Upper lobe of left lung (tissue), 6 donors: ENCODE measurements at regions not wholly inside any gene's neighbourhood (a gene's known extent, or its start where the extent isn't known, plus 50 kb on each side); places are given as distances from the start of the nearest gene placed in this dataset.
"Not testable (repeated sequence)": the region's sequence is repeated elsewhere in the genome, so short reads cannot be mapped to it uniquely, and the experiment has no call there.

Experiments used
- ATAC-seq, 2 donors: fragments of 200-7000 bp; cut with Tn5 transposase; one replicate each; pipeline ENCODE4 v1.9.1; 2022; ENCODE audit warnings: mild to moderate bottlenecking in 2 of 2, moderate library complexity in 2 of 2; ENCODE audit not compliant: low FRiP score in 2 of 2
- DNase-seq, 2 donors: peaks; one replicate each; pipeline ENCODE4 v3.0.0-alpha.2; 2019 to 2020
- H3K27ac ChIP-seq, 4 donors: fragments of 200-600 bp; sonication (generic); one replicate each; pipeline ENCODE4 v1.5.1; 2016 to 2019
- H3K27me3 ChIP-seq, 4 donors: fragments of 200-600 bp; sonication (generic); one replicate each; pipeline ENCODE4 v1.5.1; 2017 to 2019
- H3K36me3 ChIP-seq, 4 donors: fragments of 200-600 bp; sonication (generic); one replicate each; pipeline ENCODE4 v1.5.1; 2016 to 2019
- H3K4me1 ChIP-seq, 4 donors: fragments of 200-600 bp; sonication (generic); one replicate each; pipeline ENCODE4 v1.5.1; 2018 to 2019
- H3K4me3 ChIP-seq, 4 donors: fragments of 200-600 bp; sonication (generic); one replicate each; pipeline ENCODE4 v1.5.1; 2017 to 2019; ENCODE audit warnings: mild to moderate bottlenecking in 2 of 4, moderate library complexity in 1 of 4
- H3K9me3 ChIP-seq, 4 donors: fragments of 200-600 bp; sonication (generic); one replicate each; pipeline ENCODE4 v1.5.1; 2018 to 2019
- CTCF ChIP-seq, 6 experiments: fragments of 450-650 bp in 4 of 6; fragments of 200-600 bp in 2 of 6; sonication (generic) in 2 of 6; IDR thresholded peaks; one replicate each; pipeline ENCODE4 v1.5.1; 2016 to 2019; ENCODE audit warnings: antibody characterized with exemption in 6 of 6
- EP300 ChIP-seq, 4 donors: sonication (generic); formaldehyde crosslinking; IDR thresholded peaks; one replicate each; pipeline ENCODE4 v1.5.1; 2017; ENCODE audit warnings: antibody characterized with exemption in 4 of 4, control low read depth in 2 of 4
- POLR2A ChIP-seq, 4 donors: fragments of 450-650 bp; IDR thresholded peaks; one replicate each; pipeline ENCODE4 v1.5.1; 2016 to 2017; ENCODE audit warnings: antibody characterized with exemption in 4 of 4, mild to moderate bottlenecking in 2 of 4
- POLR2AphosphoS5 ChIP-seq, 2 donors: sonication (generic); formaldehyde crosslinking; IDR thresholded peaks; one replicate each; pipeline ENCODE4 v1.5.1; 2017; ENCODE audit warnings: antibody characterized with exemption in 2 of 2
- WGBS, 2 donors: methylation state at CpG; one replicate each; pipeline ENCODE4 v1.1.5; 2017 to 2018; 5-methylcytosine and 5-hydroxymethylcytosine counted together
- donor health status: DM: no; HTN: no; CAD: no; lungs with moderate emphysema.
- donor health status: DM: no; HTN: yes; CAD: no; lungs with severe emphysema.

DNA sequence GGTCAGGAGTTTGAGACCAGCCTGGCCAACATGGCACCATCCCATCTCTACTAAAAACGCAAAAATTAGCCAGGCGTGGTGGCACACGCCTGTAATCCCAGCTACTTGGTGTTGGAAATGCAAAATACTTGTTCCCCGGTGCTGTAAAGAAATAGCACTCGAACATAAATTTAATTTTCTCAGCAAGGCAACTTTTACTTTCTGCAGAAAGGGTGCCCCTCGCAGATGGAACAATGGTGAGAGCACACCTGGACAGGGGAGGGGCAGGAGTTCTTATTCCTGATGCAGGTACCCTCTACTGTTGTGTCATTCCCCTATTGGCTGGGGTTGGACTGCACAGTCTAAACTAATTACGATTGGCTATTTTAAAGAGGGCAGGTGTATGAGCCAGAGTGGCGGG, 139.7 kb downstream of the FHIP1A start:
- Histone ChIP-seq H3K27ac (no peak overlapping the region), H3K4me1 (no peaks in the 10 kb centered on the region), H3K36me3 (no peaks in the 10 kb centered on the region), H3K9me3 (peaks cover 0 to 22% (median 10%) of the 10 kb centered on the region in 4 donors), H3K4me3 (no peak overlapping the region), H3K27me3 (no peaks in the 10 kb centered on the region)
- TF ChIP-seq EP300 (IDR thresholded peaks at IDR 0.05) = no peak
- TF ChIP-seq POLR2AphosphoS5 (IDR thresholded peaks at IDR 0.05) = no peak
- no peak for TF ChIP-seq CTCF (IDR thresholded peaks at IDR 0.05)
- TF ChIP-seq POLR2A (IDR thresholded peaks at IDR 0.05) = no peak
- DNase-seq (no peak), ATAC-seq (no peak)
- 83 to 91% methylated on average over 8 of the region's 8 CpGs for WGBS, 2 donors

GRCh38 chr4:151549378-151549777, 140.4 kb downstream of the FHIP1A start:
- ATAC-seq, H3K4me1 ChIP-seq, H3K4me3 ChIP-seq, H3K27me3 ChIP-seq, H3K27ac ChIP-seq, H3K36me3 ChIP-seq, DNase-seq: not testable (repeated sequence)
- WGBS, 2 donors = 95 to 100% methylated on average over 2 of the region's 2 CpGs
- H3K9me3 ChIP-seq = peaks cover 0 to 22% (median 10%) of the 10 kb centered on the region in 4 donors

GRCh38 chr4:151553874-151554273, 144.9 kb downstream of the FHIP1A start:
- peaks cover 0 to 11% (median 2%) of the 10 kb centered on the region in 4 donors for H3K9me3 ChIP-seq
- WGBS, 2 donors = 51 to 54% methylated on average over 2 of the region's 2 CpGs
- H3K27ac ChIP-seq = no peak overlapping the region
- H3K36me3 ChIP-seq = no peaks in the 10 kb centered on the region
- H3K4me1 ChIP-seq = no peaks in the 10 kb centered on the region
- no peak for DNase-seq
- no peaks in the 10 kb centered on the region for H3K27me3 ChIP-seq
- TF ChIP-seq CTCF (IDR thresholded peaks at IDR 0.05) = no peak
- no peak for TF ChIP-seq POLR2AphosphoS5 (IDR thresholded peaks at IDR 0.05)
- TF ChIP-seq EP300 (IDR thresholded peaks at IDR 0.05) = no peak
- TF ChIP-seq POLR2A (IDR thresholded peaks at IDR 0.05) = no peak
- no peak overlapping the region for H3K4me3 ChIP-seq
- ATAC-seq = no peak

DNA sequence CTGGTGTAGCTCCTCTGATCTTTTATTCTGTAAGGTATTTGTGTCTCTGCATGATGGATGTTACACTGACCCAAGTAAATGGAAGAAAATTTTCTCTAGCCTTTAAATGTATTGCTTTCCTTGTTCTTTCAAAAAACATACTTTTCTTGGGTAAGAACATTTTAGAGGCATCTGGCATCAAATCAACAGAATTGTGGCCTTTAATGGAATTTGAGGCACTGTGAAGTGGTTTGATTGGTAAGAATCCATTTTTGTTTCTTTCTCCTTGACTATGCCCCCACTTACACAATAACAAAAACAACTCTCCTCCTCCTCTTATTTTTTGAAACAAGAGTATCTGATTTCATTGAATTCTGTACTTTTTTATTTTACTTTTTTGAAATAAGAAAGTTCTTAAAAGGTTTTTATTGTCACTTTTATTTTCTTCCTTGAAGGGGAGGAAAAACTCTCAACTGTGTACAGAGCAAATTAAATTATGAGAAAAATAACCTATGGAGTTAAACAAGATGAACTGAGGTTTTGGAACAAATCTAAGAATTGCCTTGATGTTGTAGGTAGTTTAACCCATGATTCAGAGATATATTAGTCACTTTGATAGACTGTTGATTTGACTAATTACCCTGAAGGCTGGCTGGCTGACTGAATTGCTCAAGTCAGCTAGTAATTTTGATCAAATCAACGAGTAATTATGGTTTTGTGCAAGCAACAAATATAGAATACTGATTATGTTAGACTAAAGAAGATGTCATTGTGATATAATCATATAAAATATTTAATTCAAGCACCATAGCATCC, 146.4 kb downstream of the FHIP1A start:
- Histone ChIP-seq H3K27me3 (no peaks in the 10 kb centered on the region), H3K9me3 (peaks cover 0 to 3% (median 0%) of the 10 kb centered on the region in 4 donors), H3K27ac (no peak overlapping the region), H3K36me3 (no peaks in the 10 kb centered on the region), H3K4me1 (no peaks in the 10 kb centered on the region), H3K4me3 (no peak overlapping the region)
- 48 to 49% methylated on average over 1 of the region's 1 CpG for WGBS, 2 donors
- ATAC-seq (no peak), DNase-seq (no peak)
- no peak for TF ChIP-seq CTCF (IDR thresholded peaks at IDR 0.05)
- no peak for TF ChIP-seq POLR2A (IDR thresholded peaks at IDR 0.05)
- no peak for TF ChIP-seq EP300 (IDR thresholded peaks at IDR 0.05)
- no peak for TF ChIP-seq POLR2AphosphoS5 (IDR thresholded peaks at IDR 0.05)

GRCh38 chr4:151558496-151559113, 149.6 kb downstream of the FHIP1A start:
- Histone ChIP-seq H3K4me3 (no peak overlapping the region), H3K4me1 (no peaks in the 10 kb centered on the region), H3K27ac (no peak overlapping the region), H3K27me3 (no peaks in the 10 kb centered on the region), H3K9me3 (no peaks in the 10 kb centered on the region), H3K36me3 (no peaks in the 10 kb centered on the region)
- no peak for TF ChIP-seq EP300 (IDR thresholded peaks at IDR 0.05)
- no peak for TF ChIP-seq POLR2A (IDR thresholded peaks at IDR 0.05)
- no peak for TF ChIP-seq POLR2AphosphoS5 (IDR thresholded peaks at IDR 0.05)
- no peak for TF ChIP-seq CTCF (IDR thresholded peaks at IDR 0.05)
- WGBS, 2 donors = 90 to 91% methylated on average over 3 of the region's 3 CpGs
- ATAC-seq (no peak), DNase-seq (no peak)
